DMS 273 (cell line): ENCODE measurements at regions not wholly inside any gene's neighbourhood (a gene's known extent, or its start where the extent isn't known, plus 50 kb on each side); places are given as distances from the start of the nearest gene placed in this dataset.
"Not testable (repeated sequence)": the region's sequence is repeated elsewhere in the genome, so short reads cannot be mapped to it uniquely, and the experiment has no call there.

ENCODE experiments used
- DNase-seq: peaks from one replicate; lab custom pipeline; 2025; ENCODE audit not compliant: unreplicated experiment; lab: John Stamatoyannopoulos, UW

- DNase-seq, result no peak
These were observed 173.4 kb upstream of the PFKP start for GRCh38 chr10:2893991-2894390.

GRCh38 chr10:2893158-2893845 lies 174.0 kb upstream of the PFKP start:
- DNase-seq, result no peak

- no peak for DNase-seq
These were observed 175.6 kb upstream of the PFKP start for GRCh38 chr10:2891770-2892124.

- DNase-seq, result no peak
These were observed 176.1 kb upstream of the PFKP start for GRCh38 chr10:2891073-2891769.

- no peak for DNase-seq
These were observed 177.3 kb upstream of the PFKP start for GRCh38 chr10:2890093-2890492.

GRCh38 chr10:2888403-2889004 lies 178.8 kb upstream of the PFKP start:
- DNase-seq, result no peak

GRCh38 chr10:2887391-2888070 lies 179.8 kb upstream of the PFKP start:
- DNase-seq, result no peak

- DNase-seq, result no peak
These were observed 180.7 kb upstream of the PFKP start for GRCh38 chr10:2886662-2887061.

GRCh38 chr10:2885288-2886278 lies 181.8 kb upstream of the PFKP start:
- DNase-seq, result no peak

- DNase-seq, result not testable (repeated sequence)
These were observed 183.3 kb upstream of the PFKP start for GRCh38 chr10:2883983-2884540.

- no peak for DNase-seq
These were observed 184.1 kb upstream of the PFKP start for GRCh38 chr10:2883238-2883637.

GRCh38 chr10:2882628-2883027 lies 184.7 kb upstream of the PFKP start:
- no peak for DNase-seq

GRCh38 chr10:2881720-2882620 lies 185.4 kb upstream of the PFKP start:
- DNase-seq, result no peak

- not testable (repeated sequence) for DNase-seq
These were observed 187.3 kb upstream of the PFKP start for GRCh38 chr10:2880050-2880449.

- DNase-seq, result no peak
These were observed 188.5 kb upstream of the PFKP start for GRCh38 chr10:2878818-2879217.

GRCh38 chr10:2876032-2876431 lies 191.3 kb upstream of the PFKP start:
- no peak for DNase-seq

GRCh38 chr10:2874963-2875362 lies 192.4 kb upstream of the PFKP start:
- DNase-seq, result no peak

GRCh38 chr10:2873769-2874168 lies 193.6 kb upstream of the PFKP start:
- DNase-seq, result no peak

GRCh38 chr10:2871673-2872219 lies 195.6 kb upstream of the PFKP start:
- DNase-seq, result no peak
